PC-9 (cell line): ENCODE measurements at regions not wholly inside any gene's neighbourhood (a gene's known extent, or its start where the extent isn't known, plus 50 kb on each side); places are given as distances from the start of the nearest gene placed in this dataset.

Experiments
- EZH2 ChIP-seq: fragments of 200-600 bp; sonication (generic); IDR thresholded peaks from 2 replicates; pipeline ENCODE4 v1.8.0; 2017; ENCODE audit warnings: antibody characterized with exemption, low read depth
- TF ChIP-seq, protein P1 (sequence below): fragments of 200-600 bp; sonication (generic); conservative IDR thresholded peaks from 2 replicates; pipeline ENCODE4 v1.6.1; 2017; ENCODE audit warnings: mixed run types, antibody characterized with exemption, mild to moderate bottlenecking, moderate library complexity

DNA sequence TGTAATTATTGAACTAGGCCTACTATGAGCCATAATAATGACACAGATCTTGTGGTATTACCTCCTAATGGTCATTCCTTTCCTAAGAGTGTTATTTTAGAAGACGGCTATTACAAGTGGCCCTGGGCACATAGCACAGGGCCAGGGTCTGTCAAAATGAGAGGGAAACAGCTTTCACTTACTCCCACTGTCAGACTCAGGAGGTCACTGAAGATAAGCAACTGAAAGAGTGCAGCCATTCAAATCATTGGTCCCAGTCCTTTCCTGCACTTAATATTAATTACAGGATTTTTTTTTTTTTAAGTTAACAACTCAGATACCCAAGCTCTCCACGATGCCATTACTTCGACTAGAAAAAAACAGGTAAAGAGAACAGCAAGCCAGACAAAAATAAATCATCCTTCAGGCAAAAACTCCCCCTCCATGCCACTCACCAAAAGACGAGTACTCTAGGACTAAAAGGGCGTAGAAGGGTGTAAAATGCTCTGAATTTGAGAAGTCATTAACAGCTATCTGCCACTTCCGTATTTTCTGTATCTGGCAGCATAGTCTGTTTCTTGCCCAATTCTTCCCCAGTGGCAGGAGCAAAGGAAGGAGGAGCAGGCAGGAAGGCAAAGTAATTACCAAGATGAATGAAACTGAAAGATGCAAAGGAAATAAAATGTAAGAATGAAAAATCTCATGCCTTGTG, 87.4 kb downstream of the ZNF608 start:
- TF ChIP-seq, protein P1, sequence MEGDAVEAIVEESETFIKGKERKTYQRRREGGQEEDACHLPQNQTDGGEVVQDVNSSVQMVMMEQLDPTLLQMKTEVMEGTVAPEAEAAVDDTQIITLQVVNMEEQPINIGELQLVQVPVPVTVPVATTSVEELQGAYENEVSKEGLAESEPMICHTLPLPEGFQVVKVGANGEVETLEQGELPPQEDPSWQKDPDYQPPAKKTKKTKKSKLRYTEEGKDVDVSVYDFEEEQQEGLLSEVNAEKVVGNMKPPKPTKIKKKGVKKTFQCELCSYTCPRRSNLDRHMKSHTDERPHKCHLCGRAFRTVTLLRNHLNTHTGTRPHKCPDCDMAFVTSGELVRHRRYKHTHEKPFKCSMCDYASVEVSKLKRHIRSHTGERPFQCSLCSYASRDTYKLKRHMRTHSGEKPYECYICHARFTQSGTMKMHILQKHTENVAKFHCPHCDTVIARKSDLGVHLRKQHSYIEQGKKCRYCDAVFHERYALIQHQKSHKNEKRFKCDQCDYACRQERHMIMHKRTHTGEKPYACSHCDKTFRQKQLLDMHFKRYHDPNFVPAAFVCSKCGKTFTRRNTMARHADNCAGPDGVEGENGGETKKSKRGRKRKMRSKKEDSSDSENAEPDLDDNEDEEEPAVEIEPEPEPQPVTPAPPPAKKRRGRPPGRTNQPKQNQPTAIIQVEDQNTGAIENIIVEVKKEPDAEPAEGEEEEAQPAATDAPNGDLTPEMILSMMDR, result no peak
- no peak for TF ChIP-seq EZH2
